ENCODE measurements at regions not wholly inside any gene's neighbourhood (a gene's known extent, or its start where the extent isn't known, plus 50 kb on each side); places are given as distances from the start of the nearest gene placed in this dataset.
"Not testable (repeated sequence)": the region's sequence is repeated elsewhere in the genome, so short reads cannot be mapped to it uniquely, and the experiment has no call there.

GRCh38 chr18:55997151-55997561, 409.2 kb upstream of the TCF4 start:
- Mint-ChIP-seq H3K4me1 (peaks cover 5% of the 10 kb centered on the region), H3K9me3 (no peaks in the 10 kb centered on the region), H3K4me3 (no peak overlapping the region), H3K27me3 (no peaks in the 10 kb centered on the region), H3K36me3 (ENCODE audit: low read depth) (no peaks in the 10 kb centered on the region), H3K27ac (no peak overlapping the region)
- DNase-seq: no peak
- POLR2A ChIA-PET: interaction anchor here (0.7 kb wide), 1 partner anchor 644 kb away, joined by 3 read pairs; no protein-coding TSS in a partner anchor
- CTCF ChIA-PET: no interaction called here

GRCh38 chr18:55996717-55997116, 408.7 kb upstream of the TCF4 start:
- POLR2A ChIA-PET: no interaction called here
- no peaks in the 10 kb centered on the region for H3K27me3 Mint-ChIP-seq
- H3K27ac Mint-ChIP-seq: no peak overlapping the region
- peaks cover 5% of the 10 kb centered on the region for H3K4me1 Mint-ChIP-seq
- H3K4me3 Mint-ChIP-seq: no peak overlapping the region
- H3K36me3 Mint-ChIP-seq (ENCODE audit: low read depth): no peaks in the 10 kb centered on the region
- no peaks in the 10 kb centered on the region for H3K9me3 Mint-ChIP-seq
- CTCF ChIA-PET: no interaction called here
- no peak for DNase-seq

- Mint-ChIP-seq H3K4me3 (no peak overlapping the region), H3K36me3 (ENCODE audit: low read depth) (no peaks in the 10 kb centered on the region), H3K27me3 (no peaks in the 10 kb centered on the region), H3K4me1 (no peaks in the 10 kb centered on the region), H3K9me3 (peaks cover 10% of the 10 kb centered on the region), H3K27ac (no peak overlapping the region)
- no peak for DNase-seq
- CTCF ChIA-PET: no interaction called here
- POLR2A ChIA-PET: no interaction called here
These were observed 402.2 kb upstream of the TCF4 start for GRCh38 chr18:55990186-55990585.

- ChIA-PET POLR2A (no interaction called here), CTCF (no interaction called here)
- peaks cover 14% of the 10 kb centered on the region for H3K9me3 Mint-ChIP-seq
- no peaks in the 10 kb centered on the region for H3K27me3 Mint-ChIP-seq
- DNase-seq: no peak
- no peaks in the 10 kb centered on the region for H3K36me3 Mint-ChIP-seq (ENCODE audit: low read depth)
- no peak overlapping the region for H3K27ac Mint-ChIP-seq
- H3K4me1 Mint-ChIP-seq: no peaks in the 10 kb centered on the region
- no peak overlapping the region for H3K4me3 Mint-ChIP-seq
These were observed 400.5 kb upstream of the TCF4 start for GRCh38 chr18:55988537-55988936.

- CTCF ChIA-PET: no interaction called here
- Mint-ChIP-seq H3K27me3 (no peaks in the 10 kb centered on the region), H3K4me3 (no peak overlapping the region), H3K9me3 (peaks cover 13% of the 10 kb centered on the region), H3K27ac (no peak overlapping the region), H3K4me1 (no peaks in the 10 kb centered on the region), H3K36me3 (ENCODE audit: low read depth) (no peaks in the 10 kb centered on the region)
- DNase-seq: no peak
- POLR2A ChIA-PET: no interaction called here
These were observed 395.4 kb upstream of the TCF4 start for GRCh38 chr18:55983433-55983832.

GRCh38 chr18:55982992-55983391, 395.0 kb upstream of the TCF4 start:
- DNase-seq: no peak
- H3K9me3 Mint-ChIP-seq: peaks cover 9% of the 10 kb centered on the region
- no peaks in the 10 kb centered on the region for H3K4me1 Mint-ChIP-seq
- no peak overlapping the region for H3K4me3 Mint-ChIP-seq
- no peaks in the 10 kb centered on the region for H3K27me3 Mint-ChIP-seq
- no peaks in the 10 kb centered on the region for H3K36me3 Mint-ChIP-seq (ENCODE audit: low read depth)
- no peak overlapping the region for H3K27ac Mint-ChIP-seq
- CTCF ChIA-PET: no interaction called here
- POLR2A ChIA-PET: no interaction called here

GRCh38 chr18:55981712-55982475, 393.9 kb upstream of the TCF4 start:
- Mint-ChIP-seq H3K27me3 (no peaks in the 10 kb centered on the region), H3K9me3 (peaks cover 6% of the 10 kb centered on the region), H3K4me3 (no peak overlapping the region), H3K4me1 (no peaks in the 10 kb centered on the region), H3K27ac (no peak overlapping the region), H3K36me3 (ENCODE audit: low read depth) (no peaks in the 10 kb centered on the region)
- POLR2A ChIA-PET: no interaction called here
- CTCF ChIA-PET: no interaction called here
- DNase-seq: no peak

GRCh38 chr18:55974521-55974920, 386.5 kb upstream of the TCF4 start:
- no peaks in the 10 kb centered on the region for H3K9me3 Mint-ChIP-seq
- no peak overlapping the region for H3K27ac Mint-ChIP-seq
- ChIA-PET POLR2A (no interaction called here), CTCF (no interaction called here)
- no peak overlapping the region for H3K4me3 Mint-ChIP-seq
- no peaks in the 10 kb centered on the region for H3K27me3 Mint-ChIP-seq
- H3K36me3 Mint-ChIP-seq (ENCODE audit: low read depth): no peaks in the 10 kb centered on the region
- no peak for DNase-seq
- no peaks in the 10 kb centered on the region for H3K4me1 Mint-ChIP-seq

- H3K9me3 Mint-ChIP-seq: no peaks in the 10 kb centered on the region
- ChIA-PET POLR2A (no interaction called here), CTCF (no interaction called here)
- no peak overlapping the region for H3K27ac Mint-ChIP-seq
- no peak for DNase-seq
- H3K36me3 Mint-ChIP-seq (ENCODE audit: low read depth): no peaks in the 10 kb centered on the region
- no peaks in the 10 kb centered on the region for H3K4me1 Mint-ChIP-seq
- H3K4me3 Mint-ChIP-seq: no peak overlapping the region
- H3K27me3 Mint-ChIP-seq: no peaks in the 10 kb centered on the region
These were observed 380.6 kb upstream of the TCF4 start for GRCh38 chr18:55968550-55968949.

- Mint-ChIP-seq H3K9me3 (no peaks in the 10 kb centered on the region), H3K4me3 (no peak overlapping the region), H3K27me3 (no peaks in the 10 kb centered on the region), H3K36me3 (ENCODE audit: low read depth) (no peaks in the 10 kb centered on the region), H3K27ac (no peak overlapping the region), H3K4me1 (no peaks in the 10 kb centered on the region)
- CTCF ChIA-PET: no interaction called here
- POLR2A ChIA-PET: no interaction called here
- DNase-seq: no peak
These were observed 379.0 kb upstream of the TCF4 start for GRCh38 chr18:55967019-55967418.

GRCh38 chr18:55964171-55964570, 376.2 kb upstream of the TCF4 start:
- Mint-ChIP-seq H3K27me3 (no peaks in the 10 kb centered on the region), H3K36me3 (ENCODE audit: low read depth) (no peaks in the 10 kb centered on the region), H3K27ac (no peak overlapping the region), H3K4me1 (no peaks in the 10 kb centered on the region), H3K9me3 (no peaks in the 10 kb centered on the region), H3K4me3 (no peak overlapping the region)
- POLR2A ChIA-PET: no interaction called here
- DNase-seq: no peak
- CTCF ChIA-PET: no interaction called here

- Mint-ChIP-seq H3K36me3 (ENCODE audit: low read depth) (no peaks in the 10 kb centered on the region), H3K4me1 (no peaks in the 10 kb centered on the region), H3K27me3 (no peaks in the 10 kb centered on the region), H3K27ac (no peak overlapping the region), H3K4me3 (no peak overlapping the region), H3K9me3 (no peaks in the 10 kb centered on the region)
- DNase-seq: no peak
- POLR2A ChIA-PET: no interaction called here
- CTCF ChIA-PET: no interaction called here
These were observed 365.3 kb upstream of the TCF4 start for GRCh38 chr18:55953326-55953725.

- H3K36me3 Mint-ChIP-seq (ENCODE audit: low read depth); H3K27me3 Mint-ChIP-seq; H3K4me1 Mint-ChIP-seq; CTCF ChIA-PET; POLR2A ChIA-PET; H3K9me3 Mint-ChIP-seq; H3K4me3 Mint-ChIP-seq; DNase-seq; H3K27ac Mint-ChIP-seq: not testable (repeated sequence)
These were observed 363.7 kb upstream of the TCF4 start for GRCh38 chr18:55951738-55952137.

GRCh38 chr18:55950379-55951166, 362.6 kb upstream of the TCF4 start:
- Mint-ChIP-seq H3K27me3 (no peaks in the 10 kb centered on the region), H3K4me3 (no peak overlapping the region), H3K27ac (no peak overlapping the region), H3K9me3 (no peaks in the 10 kb centered on the region), H3K4me1 (no peaks in the 10 kb centered on the region), H3K36me3 (ENCODE audit: low read depth) (no peaks in the 10 kb centered on the region)
- POLR2A ChIA-PET: no interaction called here
- no peak for DNase-seq
- CTCF ChIA-PET: no interaction called here

Measured in activated CD4-positive, alpha-beta T cell treated with anti-CD3 and anti-CD28 coated beads, Interleukin-2, amount 10 ng/mL, durations not matched to agents 7 days and 5 days (primary cell).